ENCODE measurements at regions not wholly inside any gene's neighbourhood (a gene's known extent, or its start where the extent isn't known, plus 50 kb on each side); places are given as distances from the start of the nearest gene placed in this dataset.

DNA sequence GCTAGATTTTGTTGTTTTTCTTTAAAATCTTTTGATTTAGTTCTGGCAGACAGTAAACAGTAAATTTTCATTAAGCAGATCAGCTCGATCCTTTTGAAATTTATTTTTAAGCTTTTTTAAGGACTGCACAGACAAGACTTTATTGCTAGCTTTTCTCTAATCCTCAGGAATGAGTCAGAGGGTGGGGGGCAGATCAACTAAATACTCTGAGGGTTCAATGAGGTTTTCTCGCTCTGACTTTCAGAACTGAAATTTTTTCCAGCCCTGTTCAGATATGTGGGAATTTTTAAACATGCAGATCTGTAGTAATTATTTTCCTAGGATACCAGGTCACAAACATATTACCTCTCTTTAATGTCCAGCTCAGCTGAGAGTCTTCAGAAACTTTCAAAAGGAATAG, 977.2 kb downstream of the CDH11 start:
- TF ChIP-seq POLR2AphosphoS5 (IDR thresholded peaks at IDR 0.05; ENCODE audit: low read depth, low read length) (no peak), TAF1 (IDR thresholded peaks at IDR 0.05; ENCODE audit: borderline replicate concordance, insufficient read depth, low read length) (no peak)

Data from PFSK-1 (cell line).